Fibroblast of lung (primary cell): ENCODE measurements at regions not wholly inside any gene's neighbourhood (a gene's known extent, or its start where the extent isn't known, plus 50 kb on each side); places are given as distances from the start of the nearest gene placed in this dataset.

Source experiments
- DNase-seq, 2 donors: peaks; one replicate each; pipeline versions ENCODE4 v3.0.0 to v3.0.0-alpha.2; 2010; ENCODE audit warnings: low read depth in 2 of 2
- H2AFZ ChIP-seq: 2 replicates; pipeline ENCODE4 v1.5.1; 2012; ENCODE audit warnings: low read length, control low read depth, inconsistent platforms
- H3K27ac ChIP-seq: 2 replicates; pipeline ENCODE4 v1.5.1; 2011; ENCODE audit warnings: low read length, control low read depth; ENCODE audit not compliant: insufficient read depth
- H3K27me3 ChIP-seq: 2 replicates; pipeline ENCODE4 v1.5.1; 2011; ENCODE audit warnings: mild to moderate bottlenecking, low read length; ENCODE audit not compliant: control insufficient read depth, insufficient read depth
- H3K36me3 ChIP-seq: 2 replicates; pipeline ENCODE4 v1.5.1; 2011; ENCODE audit warnings: low read length; ENCODE audit not compliant: control insufficient read depth, insufficient read depth
- H3K4me1 ChIP-seq: 2 replicates; pipeline ENCODE4 v1.5.1; 2011; ENCODE audit warnings: low read length; ENCODE audit not compliant: control insufficient read depth, insufficient read depth; ENCODE audit errors: extremely low read depth
- H3K4me2 ChIP-seq: 2 replicates; pipeline ENCODE4 v1.5.1; 2011; ENCODE audit warnings: low read length, control low read depth; ENCODE audit not compliant: insufficient read depth; ENCODE audit errors: extremely low read depth
- H3K4me3 ChIP-seq, 4 experiments: fragments of 200-600 bp in 1 of 4; sonication (generic) in 1 of 4; replicated peaks in 1 of 4; 2 replicates each; pipeline ENCODE4 v1.5.1; 2011 to 2016; ENCODE audit warnings: low read length in 4 of 4, low read depth in 3 of 4, mild to moderate bottlenecking in 3 of 4, control low read depth in 2 of 4, inconsistent platforms in 1 of 4, mixed read lengths in 1 of 4; ENCODE audit not compliant: insufficient read depth in 1 of 4; ENCODE audit errors: control extremely low read depth in 1 of 4
- H3K79me2 ChIP-seq: 2 replicates; pipeline ENCODE4 v1.5.1; 2012; ENCODE audit warnings: mild to moderate bottlenecking, low read length, inconsistent platforms; ENCODE audit not compliant: control insufficient read depth, insufficient read depth
- H3K9ac ChIP-seq: 2 replicates; pipeline ENCODE4 v1.5.1; 2011; ENCODE audit warnings: mild to moderate bottlenecking, low read length, control low read depth; ENCODE audit not compliant: insufficient read depth
- H3K9me3 ChIP-seq: 2 replicates; pipeline ENCODE4 v1.5.1; 2012; ENCODE audit warnings: low read depth, low read length; ENCODE audit not compliant: control insufficient read depth, insufficient read depth
- H4K20me1 ChIP-seq: 2 replicates; pipeline ENCODE4 v1.5.1; 2011; ENCODE audit warnings: low read length; ENCODE audit not compliant: control insufficient read depth, insufficient read depth; ENCODE audit errors: extremely low read depth
- EZH2 ChIP-seq: IDR thresholded peaks from 2 replicates; pipeline ENCODE4 v1.5.1; 2012; ENCODE audit warnings: low read length, control low read depth, mild to moderate bottlenecking; ENCODE audit errors: missing control alignments
- TF ChIP-seq, protein P1 (sequence below), 2 donors: IDR thresholded peaks in 1 of 2; conservative IDR thresholded peaks in 1 of 2; 1 replicate in 1 of 2; 2 replicates in 1 of 2; pipeline ENCODE4 v1.5.1; 2011 to 2012; ENCODE audit warnings: low read length in 2 of 2, control low read depth in 1 of 2, inconsistent platforms in 1 of 2, low read depth in 1 of 2, mild to moderate bottlenecking in 1 of 2

DNA sequence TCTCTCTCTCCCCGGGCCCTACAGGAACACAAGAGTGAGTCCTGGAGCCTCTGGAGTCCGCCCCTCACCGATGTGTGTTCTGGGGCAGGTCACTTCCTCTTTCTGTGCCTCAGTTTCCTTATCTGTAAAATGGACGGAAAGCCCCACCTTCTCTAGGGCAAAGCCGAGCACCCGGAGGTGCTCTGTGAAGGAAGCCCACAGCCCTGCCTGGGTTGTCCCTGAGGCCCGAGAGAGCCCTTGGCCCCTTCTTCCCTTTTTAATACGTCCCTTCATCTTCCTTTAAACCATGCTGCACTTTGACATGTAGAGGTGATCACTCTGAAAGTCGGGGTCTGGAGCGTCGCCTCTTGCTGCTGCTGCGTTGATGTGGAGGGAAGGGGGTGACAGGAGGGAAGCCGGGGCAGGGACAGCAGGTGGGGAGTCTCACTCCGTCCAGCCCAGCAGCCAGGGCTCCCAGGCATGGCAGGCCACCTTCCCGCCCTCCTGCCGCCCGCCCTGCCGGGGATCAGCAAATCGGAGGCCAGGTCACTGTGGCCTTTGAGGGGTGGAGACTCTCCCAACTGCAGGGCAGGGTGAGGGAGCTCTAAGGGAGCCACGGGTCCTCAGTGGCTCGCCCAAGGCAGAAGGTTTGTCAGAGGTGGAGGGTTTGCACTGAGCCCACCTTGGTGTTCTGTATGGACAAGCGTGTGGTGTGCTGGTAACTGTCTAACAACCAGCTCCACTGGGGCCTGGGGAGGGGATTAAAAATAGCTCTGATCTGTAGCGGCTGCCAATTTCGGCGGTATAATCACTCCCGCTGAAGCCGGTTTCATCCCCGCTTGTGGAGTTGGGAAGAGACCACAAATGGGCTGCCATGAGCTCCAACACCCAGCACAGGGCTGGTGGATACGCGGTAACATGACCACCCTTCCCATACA, 135.9 kb upstream of the ID2 start:
- H4K20me1 ChIP-seq: no peaks in the 10 kb centered on the region
- no peak overlapping the region for H3K27ac ChIP-seq
- H3K4me2 ChIP-seq: no peak overlapping the region
- no peaks in the 10 kb centered on the region for H3K36me3 ChIP-seq
- no peak for DNase-seq
- no peaks in the 10 kb centered on the region for H3K27me3 ChIP-seq
- H3K9ac ChIP-seq: no peak overlapping the region
- peaks cover 10% of the 10 kb centered on the region for H3K4me1 ChIP-seq
- no peak overlapping the region for H2AFZ ChIP-seq
- H3K79me2 ChIP-seq: no peaks in the 10 kb centered on the region
- no peak for TF ChIP-seq EZH2
- TF ChIP-seq, protein P1, sequence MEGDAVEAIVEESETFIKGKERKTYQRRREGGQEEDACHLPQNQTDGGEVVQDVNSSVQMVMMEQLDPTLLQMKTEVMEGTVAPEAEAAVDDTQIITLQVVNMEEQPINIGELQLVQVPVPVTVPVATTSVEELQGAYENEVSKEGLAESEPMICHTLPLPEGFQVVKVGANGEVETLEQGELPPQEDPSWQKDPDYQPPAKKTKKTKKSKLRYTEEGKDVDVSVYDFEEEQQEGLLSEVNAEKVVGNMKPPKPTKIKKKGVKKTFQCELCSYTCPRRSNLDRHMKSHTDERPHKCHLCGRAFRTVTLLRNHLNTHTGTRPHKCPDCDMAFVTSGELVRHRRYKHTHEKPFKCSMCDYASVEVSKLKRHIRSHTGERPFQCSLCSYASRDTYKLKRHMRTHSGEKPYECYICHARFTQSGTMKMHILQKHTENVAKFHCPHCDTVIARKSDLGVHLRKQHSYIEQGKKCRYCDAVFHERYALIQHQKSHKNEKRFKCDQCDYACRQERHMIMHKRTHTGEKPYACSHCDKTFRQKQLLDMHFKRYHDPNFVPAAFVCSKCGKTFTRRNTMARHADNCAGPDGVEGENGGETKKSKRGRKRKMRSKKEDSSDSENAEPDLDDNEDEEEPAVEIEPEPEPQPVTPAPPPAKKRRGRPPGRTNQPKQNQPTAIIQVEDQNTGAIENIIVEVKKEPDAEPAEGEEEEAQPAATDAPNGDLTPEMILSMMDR (conservative IDR thresholded peaks at IDR 0.05 in 1 of 2, IDR thresholded peaks at IDR 0.05 in 1 of 2; ENCODE audit: low read depth in 1 of 2, low read length in 2 of 2): no peak
- H3K4me3 ChIP-seq: no peak overlapping the region
- H3K9me3 ChIP-seq: no peaks in the 10 kb centered on the region

DNA sequence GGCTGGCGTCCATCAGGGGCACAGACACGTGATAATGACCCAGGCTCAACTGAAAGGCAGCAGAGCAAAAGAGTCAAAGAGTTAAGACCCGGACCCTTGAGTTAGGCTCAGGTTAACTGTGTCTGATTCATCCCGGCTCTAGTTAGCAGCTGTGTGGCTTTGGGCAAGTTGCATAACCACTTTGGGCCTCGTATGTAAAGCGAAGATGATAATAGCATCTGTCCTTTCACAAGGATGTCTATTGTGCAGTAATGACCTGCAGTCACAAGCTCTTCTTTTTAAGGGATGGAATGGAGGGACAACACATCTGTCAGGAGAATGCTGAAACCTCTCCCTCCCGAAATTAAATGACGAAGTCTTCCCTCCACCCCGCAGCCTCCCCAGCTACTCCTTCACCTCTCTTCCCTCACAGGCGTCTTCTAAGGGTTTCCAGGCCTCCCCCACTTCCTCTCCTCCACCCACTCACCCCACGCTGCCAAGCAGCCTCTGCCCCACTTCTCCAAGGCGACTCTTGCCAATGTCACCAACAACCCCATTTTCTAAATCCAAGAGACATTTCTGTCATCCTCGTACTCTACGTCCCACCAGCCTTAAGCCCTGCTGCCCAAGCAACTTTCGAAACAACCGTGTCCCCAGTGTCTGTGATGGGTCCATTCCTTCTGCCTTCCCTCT, 135.1 kb upstream of the ID2 start:
- Histone ChIP-seq H2AFZ (no peak overlapping the region), H3K79me2 (no peaks in the 10 kb centered on the region), H4K20me1 (no peaks in the 10 kb centered on the region), H3K4me3 (no peak overlapping the region), H3K4me2 (no peak overlapping the region), H3K27ac (no peak overlapping the region), H3K27me3 (no peaks in the 10 kb centered on the region), H3K36me3 (no peaks in the 10 kb centered on the region), H3K4me1 (peaks cover 10% of the 10 kb centered on the region), H3K9ac (no peak overlapping the region), H3K9me3 (no peaks in the 10 kb centered on the region)
- TF ChIP-seq, protein P1 (conservative IDR thresholded peaks at IDR 0.05 in 1 of 2, IDR thresholded peaks at IDR 0.05 in 1 of 2; ENCODE audit: low read depth in 1 of 2, low read length in 2 of 2): no peak
- TF ChIP-seq EZH2: no peak
- no peak for DNase-seq

- Histone ChIP-seq H3K27ac (no peak overlapping the region), H3K9ac (no peak overlapping the region), H3K79me2 (no peaks in the 10 kb centered on the region), H3K4me2 (no peak overlapping the region), H3K4me1 (peaks cover 10% of the 10 kb centered on the region), H3K9me3 (no peaks in the 10 kb centered on the region), H3K36me3 (no peaks in the 10 kb centered on the region), H2AFZ (no peak overlapping the region), H3K27me3 (no peaks in the 10 kb centered on the region), H3K4me3 (no peak overlapping the region), H4K20me1 (no peaks in the 10 kb centered on the region)
- no peak for DNase-seq
- TF ChIP-seq, protein P1 (conservative IDR thresholded peaks at IDR 0.05 in 1 of 2, IDR thresholded peaks at IDR 0.05 in 1 of 2; ENCODE audit: low read depth in 1 of 2, low read length in 2 of 2): no peak
- TF ChIP-seq EZH2: no peak
These were observed 134.4 kb upstream of the ID2 start for GRCh38 chr2:8547284-8548064.
